Smooth muscle cell (in vitro differentiated cells): ENCODE measurements at regions not wholly inside any gene's neighbourhood (a gene's known extent, or its start where the extent isn't known, plus 50 kb on each side); places are given as distances from the start of the nearest gene placed in this dataset.

ENCODE experiments used
- DNase-seq: peaks from one replicate; lab custom pipeline; 2025; ENCODE audit not compliant: unreplicated experiment; lab: John Stamatoyannopoulos, UW
- H2AFZ ChIP-seq: fragments of 200-600 bp; sonication (generic); 2 replicates; pipeline ENCODE4 v1.6.0; 2016; ENCODE audit warnings: antibody characterized with exemption, low read depth, mild to moderate bottlenecking
- H3F3A ChIP-seq: fragments of 200-600 bp; sonication (generic); 2 replicates; pipeline ENCODE4 v1.6.0; 2017; ENCODE audit warnings: antibody characterized with exemption, low read depth
- H3K27ac ChIP-seq: fragments of 200-600 bp; sonication (generic); 2 replicates; pipeline ENCODE4 v1.5.1; 2016; ENCODE audit warnings: low read depth, mild to moderate bottlenecking
- H3K27me3 ChIP-seq: fragments of 200-600 bp; sonication (generic); 2 replicates; pipeline ENCODE4 v1.6.1; 2016; ENCODE audit warnings: low read depth, mild to moderate bottlenecking
- H3K36me3 ChIP-seq: fragments of 200-600 bp; sonication (generic); 2 replicates; pipeline ENCODE4 v1.5.1; 2016; ENCODE audit warnings: low read depth
- H3K4me1 ChIP-seq: fragments of 200-600 bp; sonication (generic); 2 replicates; pipeline ENCODE4 v1.5.1; 2016; ENCODE audit warnings: low read depth
- H3K4me2 ChIP-seq: fragments of 200-600 bp; sonication (generic); 2 replicates; pipeline ENCODE4 v1.6.0; 2016; ENCODE audit warnings: mild to moderate bottlenecking
- H3K4me3 ChIP-seq: fragments of 200-600 bp; sonication (generic); 2 replicates; pipeline ENCODE4 v1.5.1; 2016; ENCODE audit warnings: mild to moderate bottlenecking
- H3K79me2 ChIP-seq: fragments of 200-600 bp; sonication (generic); 2 replicates; pipeline ENCODE4 v1.6.0; 2016; ENCODE audit warnings: low read depth, mild to moderate bottlenecking
- H3K9ac ChIP-seq: fragments of 200-600 bp; sonication (generic); 2 replicates; pipeline ENCODE4 v1.6.0; 2016; ENCODE audit warnings: low read depth
- H3K9me3 ChIP-seq: fragments of 200-600 bp; sonication (generic); replicated peaks from 2 replicates; pipeline ENCODE4 v1.5.1; 2016; ENCODE audit warnings: low read depth
- H4K20me1 ChIP-seq: fragments of 200-600 bp; sonication (generic); 2 replicates; pipeline ENCODE4 v1.6.0; 2016; ENCODE audit warnings: low read depth
- WGBS: methylation state at CpG from one replicate; pipeline ENCODE4 v1.1.7; 2016; ENCODE audit warnings: low lambda C conversion rate; 5-methylcytosine and 5-hydroxymethylcytosine counted together
- TF ChIP-seq, protein P1 (sequence below): fragments of 200-600 bp; sonication (generic); IDR thresholded peaks from 2 replicates; pipeline ENCODE4 v1.5.1; 2017; ENCODE audit warnings: borderline replicate concordance, mild to moderate bottlenecking, antibody characterized with exemption; ENCODE audit not compliant: insufficient read depth, poor library complexity, severe bottlenecking

GRCh38 chr7:22909917-22910316 lies 87.3 kb upstream of the TOMM7 start:
- H3K27ac ChIP-seq, result no peak overlapping the region

GRCh38 chr7:22907805-22908204 lies 85.2 kb upstream of the TOMM7 start:
- no peaks in the 10 kb centered on the region for H3K36me3 ChIP-seq
- no peaks in the 10 kb centered on the region for H3K4me1 ChIP-seq
- no peak for DNase-seq
- H3K27ac ChIP-seq, result no peak overlapping the region
- H3K27me3 ChIP-seq, result no peaks in the 10 kb centered on the region
- H4K20me1 ChIP-seq, result no peaks in the 10 kb centered on the region
- no peak overlapping the region for H3K4me2 ChIP-seq
- no peak overlapping the region for H3K4me3 ChIP-seq
- H3F3A ChIP-seq, result no peaks in the 10 kb centered on the region
- H3K9me3 ChIP-seq, result no peaks in the 10 kb centered on the region
- no peak overlapping the region for H2AFZ ChIP-seq
- no peaks in the 10 kb centered on the region for H3K79me2 ChIP-seq
- 98% methylated on average over 3 of the region's 3 CpGs for WGBS
- H3K9ac ChIP-seq, result no peak overlapping the region
- TF ChIP-seq, protein P1, sequence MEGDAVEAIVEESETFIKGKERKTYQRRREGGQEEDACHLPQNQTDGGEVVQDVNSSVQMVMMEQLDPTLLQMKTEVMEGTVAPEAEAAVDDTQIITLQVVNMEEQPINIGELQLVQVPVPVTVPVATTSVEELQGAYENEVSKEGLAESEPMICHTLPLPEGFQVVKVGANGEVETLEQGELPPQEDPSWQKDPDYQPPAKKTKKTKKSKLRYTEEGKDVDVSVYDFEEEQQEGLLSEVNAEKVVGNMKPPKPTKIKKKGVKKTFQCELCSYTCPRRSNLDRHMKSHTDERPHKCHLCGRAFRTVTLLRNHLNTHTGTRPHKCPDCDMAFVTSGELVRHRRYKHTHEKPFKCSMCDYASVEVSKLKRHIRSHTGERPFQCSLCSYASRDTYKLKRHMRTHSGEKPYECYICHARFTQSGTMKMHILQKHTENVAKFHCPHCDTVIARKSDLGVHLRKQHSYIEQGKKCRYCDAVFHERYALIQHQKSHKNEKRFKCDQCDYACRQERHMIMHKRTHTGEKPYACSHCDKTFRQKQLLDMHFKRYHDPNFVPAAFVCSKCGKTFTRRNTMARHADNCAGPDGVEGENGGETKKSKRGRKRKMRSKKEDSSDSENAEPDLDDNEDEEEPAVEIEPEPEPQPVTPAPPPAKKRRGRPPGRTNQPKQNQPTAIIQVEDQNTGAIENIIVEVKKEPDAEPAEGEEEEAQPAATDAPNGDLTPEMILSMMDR, result no peak

More at GRCh38 chr7:22909917-22910316, 87.3 kb upstream of the TOMM7 start:
- no peak overlapping the region for H3K4me2 ChIP-seq
- no peak for DNase-seq
- TF ChIP-seq, protein P1, result no peak
- WGBS, result 94% methylated on average over 3 of the region's 3 CpGs
- no peaks in the 10 kb centered on the region for H3F3A ChIP-seq
- no peaks in the 10 kb centered on the region for H4K20me1 ChIP-seq
- no peak overlapping the region for H3K9ac ChIP-seq
- H3K9me3 ChIP-seq, result no peaks in the 10 kb centered on the region
- H2AFZ ChIP-seq, result no peak overlapping the region
- H3K4me1 ChIP-seq, result no peaks in the 10 kb centered on the region
- H3K4me3 ChIP-seq, result no peak overlapping the region
- no peaks in the 10 kb centered on the region for H3K27me3 ChIP-seq
- H3K36me3 ChIP-seq, result no peaks in the 10 kb centered on the region
- no peaks in the 10 kb centered on the region for H3K79me2 ChIP-seq

DNA sequence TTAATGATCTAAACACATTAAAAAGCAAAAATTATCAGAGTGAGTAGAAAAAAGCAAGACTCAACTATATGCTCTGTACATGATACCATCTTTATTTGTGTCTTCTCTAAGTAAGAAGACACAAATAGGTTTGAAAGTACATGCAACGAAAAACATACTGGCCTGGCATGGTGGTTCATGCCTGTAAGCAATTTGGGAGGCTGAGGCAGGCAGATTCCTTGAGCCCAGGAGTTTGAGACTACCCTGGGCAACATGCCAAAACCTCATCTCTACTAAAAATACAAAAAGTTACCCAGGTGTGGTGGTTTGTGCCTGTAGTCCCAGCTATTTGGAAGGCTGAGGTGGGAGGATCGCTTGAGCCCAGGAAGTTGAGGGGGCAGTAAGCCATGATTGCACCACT lies 78.1 kb upstream of the TOMM7 start:
- no peaks in the 10 kb centered on the region for H3K9me3 ChIP-seq
- H4K20me1 ChIP-seq, result no peaks in the 10 kb centered on the region
- no peaks in the 10 kb centered on the region for H3F3A ChIP-seq
- DNase-seq, result no peak
- H2AFZ ChIP-seq, result no peak overlapping the region
- no peak overlapping the region for H3K9ac ChIP-seq
- no peak overlapping the region for H3K4me2 ChIP-seq
- H3K27ac ChIP-seq, result no peak overlapping the region
- H3K27me3 ChIP-seq, result no peaks in the 10 kb centered on the region
- 93% methylated on average over 2 of the region's 2 CpGs for WGBS
- H3K79me2 ChIP-seq, result no peaks in the 10 kb centered on the region
- TF ChIP-seq, protein P1, result no peak
- H3K4me3 ChIP-seq, result no peak overlapping the region
- no peaks in the 10 kb centered on the region for H3K36me3 ChIP-seq
- no peaks in the 10 kb centered on the region for H3K4me1 ChIP-seq

DNA sequence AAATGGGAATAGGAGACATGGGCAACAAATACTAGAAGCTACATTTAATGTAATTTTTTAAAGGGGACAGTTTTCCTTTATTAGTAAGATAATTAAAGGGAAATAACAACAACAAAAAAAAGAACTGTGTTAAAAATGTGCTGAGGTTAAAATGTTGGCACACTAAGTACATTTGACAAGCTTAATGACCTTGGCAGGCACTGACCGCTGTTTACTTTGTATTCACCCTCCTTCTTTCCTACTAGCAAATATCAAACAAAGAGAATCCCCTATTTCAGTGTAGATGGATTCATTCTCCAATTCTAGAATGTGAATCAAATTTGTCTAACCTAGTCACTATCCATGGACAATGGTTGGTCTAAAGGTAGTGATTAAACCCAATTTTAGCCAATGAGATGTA lies 77.5 kb upstream of the TOMM7 start:
- Histone ChIP-seq H3K79me2 (no peaks in the 10 kb centered on the region), H3K9me3 (no peaks in the 10 kb centered on the region), H3K4me1 (no peaks in the 10 kb centered on the region), H3K27me3 (no peaks in the 10 kb centered on the region), H3K27ac (no peak overlapping the region), H3K4me3 (no peak overlapping the region), H3K9ac (no peak overlapping the region), H2AFZ (no peak overlapping the region), H3K4me2 (no peak overlapping the region), H3F3A (no peaks in the 10 kb centered on the region), H3K36me3 (no peaks in the 10 kb centered on the region), H4K20me1 (no peaks in the 10 kb centered on the region)
- 100% methylated on average over 1 of the region's 1 CpG for WGBS
- DNase-seq, result no peak
- TF ChIP-seq, protein P1, result no peak
